HepG2 (cell line): ENCODE measurements at regions not wholly inside any gene's neighbourhood (a gene's known extent, or its start where the extent isn't known, plus 50 kb on each side); places are given as distances from the start of the nearest gene placed in this dataset.

Experiments used
- ELF1 ChIP-seq: sonication (generic); formaldehyde crosslinking; IDR thresholded peaks from 2 replicates; pipeline ENCODE4 v1.4.0; 2020; ENCODE audit warnings: missing genetic modification reagents
- EZH2 ChIP-seq: conservative IDR thresholded peaks from 2 replicates; pipeline ENCODE4 v1.6.1; 2012; ENCODE audit warnings: mild to moderate bottlenecking, low read depth, low read length, moderate library complexity
- HCFC1 ChIP-seq: fragments of 150-350 bp; IDR thresholded peaks from 2 replicates; pipeline ENCODE4 v1.6.1; 2014; ENCODE audit warnings: low read depth, low read length
- ISL2 ChIP-seq: sonication (generic); formaldehyde crosslinking; IDR thresholded peaks from 2 replicates; pipeline ENCODE4 v1.5.0; 2020; ENCODE audit warnings: missing genetic modification reagents
- KAT7 ChIP-seq: IDR thresholded peaks from 2 replicates; pipeline ENCODE4 v1.6.1; 2018; ENCODE audit warnings: borderline replicate concordance, missing compliant biosample characterization
- MAX ChIP-seq: IDR thresholded peaks from 2 replicates; pipeline ENCODE4 v1.6.1; 2012; ENCODE audit warnings: inconsistent platforms
- MEIS2 ChIP-seq: sonication (generic); formaldehyde crosslinking; IDR thresholded peaks from 2 replicates; pipeline ENCODE4 v1.9.0; 2021; ENCODE audit warnings: mild to moderate bottlenecking, missing genetic modification reagents
- RARA ChIP-seq: IDR thresholded peaks from 2 replicates; pipeline ENCODE4 v1.6.1; 2016; ENCODE audit warnings: missing genetic modification reagents, missing compliant biosample characterization
- SMAD3 ChIP-seq: sonication (generic); formaldehyde crosslinking; IDR thresholded peaks from 2 replicates; pipeline ENCODE4 v1.4.0; 2020; ENCODE audit warnings: missing genetic modification reagents
- SMC3 ChIP-seq: IDR thresholded peaks from 2 replicates; pipeline ENCODE4 v1.6.1; 2011; ENCODE audit warnings: low read length, improper control_type of control experiment
- ZFP37 ChIP-seq: sonication (generic); formaldehyde crosslinking; IDR thresholded peaks from 2 replicates; pipeline ENCODE4 v1.4.0; 2020; ENCODE audit warnings: missing genetic modification reagents, borderline replicate concordance
- ZNF280B ChIP-seq: sonication (generic); formaldehyde crosslinking; IDR thresholded peaks from 2 replicates; pipeline ENCODE4 v1.5.0; 2020; ENCODE audit warnings: missing genetic modification reagents, mild to moderate bottlenecking, borderline replicate concordance
- ZNF30 ChIP-seq: sonication (generic); formaldehyde crosslinking; IDR thresholded peaks from 2 replicates; pipeline ENCODE4 v1.5.0; 2020; ENCODE audit warnings: mild to moderate bottlenecking, missing genetic modification reagents
- ZNF564 ChIP-seq: sonication (generic); formaldehyde crosslinking; IDR thresholded peaks from 2 replicates; pipeline ENCODE4 v1.8.1; 2023; ENCODE audit warnings: mild to moderate bottlenecking, missing genetic modification reagents

GRCh38 chr14:54123841-54124240 lies 167.2 kb upstream of the BMP4 start:
- no peak for TF ChIP-seq SMAD3 (CRISPR knock-in tag)
- no peak for TF ChIP-seq ZNF30 (CRISPR knock-in tag)
- no peak for TF ChIP-seq HCFC1
- TF ChIP-seq MEIS2: no peak
- no peak for TF ChIP-seq ZNF280B (CRISPR knock-in tag)
- TF ChIP-seq EZH2: no peak
- no peak for TF ChIP-seq MAX
- TF ChIP-seq RARA (CRISPR knock-in tag): no peak
- TF ChIP-seq ISL2 (CRISPR knock-in tag): no peak
- TF ChIP-seq ZNF564: no peak
- TF ChIP-seq ELF1 (CRISPR knock-in tag): no peak
- no peak for TF ChIP-seq SMC3
- TF ChIP-seq KAT7 (CRISPR knock-in tag): no peak
- TF ChIP-seq ZFP37: no peak
